ENCODE measurements at regions not wholly inside any gene's neighbourhood (a gene's known extent, or its start where the extent isn't known, plus 50 kb on each side); places are given as distances from the start of the nearest gene placed in this dataset.

GRCh38 chr14:42513837-42514236 lies 907.2 kb downstream of the LRFN5 start:
- no peak for TF ChIP-seq CTCF (IDR thresholded peaks at IDR 0.05; ENCODE audit: borderline replicate concordance, control extremely low read depth, extremely low read depth, insufficient read depth, missing control alignments)
- in situ Hi-C loops (cut with MboI; ENCODE audit: low sequenced_read_pairs, unreplicated experiment), result no loop called here
- DNase-seq (ENCODE audit: low spot score), result no peak

GRCh38 chr14:42510071-42510470 lies 903.4 kb downstream of the LRFN5 start:
- in situ Hi-C loops (cut with MboI; ENCODE audit: low sequenced_read_pairs, unreplicated experiment), result no loop called here
- no peak for TF ChIP-seq CTCF (IDR thresholded peaks at IDR 0.05; ENCODE audit: borderline replicate concordance, control extremely low read depth, extremely low read depth, insufficient read depth, missing control alignments)
- no peak for DNase-seq (ENCODE audit: low spot score)

DNA sequence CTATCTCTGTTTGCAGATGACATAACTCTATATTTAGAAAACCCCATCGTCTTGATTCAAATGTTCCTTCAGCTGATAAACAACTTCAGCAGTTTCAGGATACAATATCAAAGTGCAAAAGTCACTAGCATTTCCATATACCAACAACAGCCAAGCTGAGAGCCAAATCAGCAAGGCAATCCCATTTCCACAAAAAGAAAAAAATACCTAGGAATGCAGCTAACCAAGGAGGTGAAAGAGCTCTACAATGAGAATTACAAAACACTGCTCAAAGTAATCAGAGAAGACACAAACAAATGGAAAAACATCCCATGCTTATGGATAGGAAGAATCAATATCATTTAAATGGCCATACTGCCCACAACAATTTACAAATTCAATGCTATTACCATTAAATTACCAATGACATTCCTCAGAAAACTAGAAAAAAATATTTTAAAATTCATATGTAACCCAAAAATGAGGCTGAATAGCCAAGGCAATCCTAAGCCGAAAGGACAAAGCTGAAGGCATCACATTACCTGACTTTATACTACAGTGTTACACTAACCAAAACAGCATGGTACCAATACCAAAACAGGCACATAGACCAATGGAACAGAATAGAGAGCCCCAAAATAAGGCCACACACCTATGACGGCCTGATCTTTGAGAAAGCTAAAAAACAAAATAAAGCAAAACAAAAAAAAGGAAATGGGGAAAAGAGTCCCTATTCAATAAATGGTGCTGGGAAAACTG lies 901.7 kb downstream of the LRFN5 start:
- no peak for TF ChIP-seq CTCF (IDR thresholded peaks at IDR 0.05; ENCODE audit: borderline replicate concordance, control extremely low read depth, extremely low read depth, insufficient read depth, missing control alignments)
- in situ Hi-C loops (cut with MboI; ENCODE audit: low sequenced_read_pairs, unreplicated experiment), result no loop called here
- DNase-seq (ENCODE audit: low spot score), result no peak

DNA sequence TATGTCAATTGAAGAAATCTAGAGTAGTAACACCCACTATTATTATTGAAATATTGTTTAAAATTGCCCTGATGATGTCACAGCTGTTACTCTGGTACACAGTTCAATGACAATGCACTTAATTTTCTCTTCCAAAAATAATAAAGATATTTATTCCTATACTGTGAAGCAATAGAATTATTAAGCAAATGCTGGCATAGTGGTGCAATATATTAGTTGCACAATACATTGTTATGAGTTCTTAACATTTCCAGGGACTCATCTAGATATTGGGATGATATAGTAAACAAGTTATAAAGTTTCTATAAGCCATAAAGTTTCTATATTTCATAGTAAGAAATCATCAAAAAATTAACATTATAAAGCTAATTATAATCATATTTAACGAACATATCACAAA lies 897.8 kb downstream of the LRFN5 start:
- DNase-seq (ENCODE audit: low spot score), result no peak
- TF ChIP-seq CTCF (IDR thresholded peaks at IDR 0.05; ENCODE audit: borderline replicate concordance, control extremely low read depth, extremely low read depth, insufficient read depth, missing control alignments), result no peak
- in situ Hi-C loops (cut with MboI; ENCODE audit: low sequenced_read_pairs, unreplicated experiment), result no loop called here

DNA sequence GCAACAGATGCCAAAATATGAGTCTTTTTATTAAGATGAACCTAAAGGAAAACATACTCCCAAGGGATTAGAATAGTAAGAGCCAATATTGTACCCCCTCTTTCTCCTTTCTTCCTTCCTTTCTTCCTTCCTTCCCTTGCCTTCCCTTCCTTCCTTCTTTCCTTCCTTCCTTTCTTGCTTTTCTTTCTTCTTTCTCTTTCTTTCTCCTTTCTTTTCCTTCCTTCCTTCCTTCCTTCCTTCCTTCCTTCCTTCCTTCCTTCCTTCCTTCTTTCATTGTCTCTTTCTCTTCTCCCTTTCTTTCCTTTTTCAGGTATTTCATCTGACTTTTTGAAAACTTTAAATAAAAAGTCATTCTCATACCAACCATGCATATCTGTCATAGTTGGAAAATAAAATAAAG lies 892.5 kb downstream of the LRFN5 start:
- DNase-seq (ENCODE audit: low spot score), result no peak
- TF ChIP-seq CTCF (IDR thresholded peaks at IDR 0.05; ENCODE audit: borderline replicate concordance, control extremely low read depth, extremely low read depth, insufficient read depth, missing control alignments), result no peak
- in situ Hi-C loops (cut with MboI; ENCODE audit: low sequenced_read_pairs, unreplicated experiment), result no loop called here

DNA sequence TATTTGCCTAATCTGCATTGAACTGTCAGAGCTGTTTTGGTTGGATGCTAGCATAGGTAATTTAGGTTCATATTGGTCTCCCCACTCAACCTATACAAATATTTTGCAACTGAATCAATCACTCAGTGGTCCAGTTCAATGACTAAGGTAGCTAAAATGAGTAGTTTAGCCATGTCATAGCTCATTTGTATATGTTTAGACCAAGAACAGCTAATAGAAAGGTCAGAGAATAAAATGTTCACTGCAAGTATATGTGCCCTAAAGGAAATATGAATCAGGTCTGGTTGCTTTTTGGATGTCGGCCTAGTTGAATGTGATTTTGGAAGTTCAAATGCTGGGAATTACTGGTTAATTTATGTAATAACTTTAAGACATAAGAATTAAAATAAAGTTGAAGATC lies 883.9 kb downstream of the LRFN5 start:
- in situ Hi-C loops (cut with MboI; ENCODE audit: low sequenced_read_pairs, unreplicated experiment), result no loop called here

More for the DNA sequence above, 883.9 kb downstream of the LRFN5 start:
- TF ChIP-seq CTCF (IDR thresholded peaks at IDR 0.05; ENCODE audit: borderline replicate concordance, control extremely low read depth, extremely low read depth, insufficient read depth, missing control alignments), result no peak
- DNase-seq (ENCODE audit: low spot score), result no peak

Measured in GM13976 (cell line).